ENCODE measurements at regions not wholly inside any gene's neighbourhood (a gene's known extent, or its start where the extent isn't known, plus 50 kb on each side); places are given as distances from the start of the nearest gene placed in this dataset.

GRCh38 chr5:28500511-28500910 lies 1462.1 kb upstream of the CDH9 start:
- TF ChIP-seq, protein P1, sequence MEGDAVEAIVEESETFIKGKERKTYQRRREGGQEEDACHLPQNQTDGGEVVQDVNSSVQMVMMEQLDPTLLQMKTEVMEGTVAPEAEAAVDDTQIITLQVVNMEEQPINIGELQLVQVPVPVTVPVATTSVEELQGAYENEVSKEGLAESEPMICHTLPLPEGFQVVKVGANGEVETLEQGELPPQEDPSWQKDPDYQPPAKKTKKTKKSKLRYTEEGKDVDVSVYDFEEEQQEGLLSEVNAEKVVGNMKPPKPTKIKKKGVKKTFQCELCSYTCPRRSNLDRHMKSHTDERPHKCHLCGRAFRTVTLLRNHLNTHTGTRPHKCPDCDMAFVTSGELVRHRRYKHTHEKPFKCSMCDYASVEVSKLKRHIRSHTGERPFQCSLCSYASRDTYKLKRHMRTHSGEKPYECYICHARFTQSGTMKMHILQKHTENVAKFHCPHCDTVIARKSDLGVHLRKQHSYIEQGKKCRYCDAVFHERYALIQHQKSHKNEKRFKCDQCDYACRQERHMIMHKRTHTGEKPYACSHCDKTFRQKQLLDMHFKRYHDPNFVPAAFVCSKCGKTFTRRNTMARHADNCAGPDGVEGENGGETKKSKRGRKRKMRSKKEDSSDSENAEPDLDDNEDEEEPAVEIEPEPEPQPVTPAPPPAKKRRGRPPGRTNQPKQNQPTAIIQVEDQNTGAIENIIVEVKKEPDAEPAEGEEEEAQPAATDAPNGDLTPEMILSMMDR (IDR thresholded peaks at IDR 0.05; ENCODE audit: insufficient read depth, low read length) = no peak
- TF ChIP-seq POLR2AphosphoS5 (IDR thresholded peaks at IDR 0.05; ENCODE audit: low read depth) = no peak

Data from HL-60 (cell line).